ENCODE measurements at regions not wholly inside any gene's neighbourhood (a gene's known extent, or its start where the extent isn't known, plus 50 kb on each side); places are given as distances from the start of the nearest gene placed in this dataset.

- no peak overlapping the region for H3K9ac ChIP-seq (replicated peaks; ENCODE audit: extremely low read depth, insufficient read depth, low read length)
- intact Hi-C loops (cut with micrococcal nuclease), result no loop called here
- no peaks in the 10 kb centered on the region for H3K79me2 ChIP-seq (ENCODE audit: control insufficient read depth, insufficient read depth, low read length)
- CTCF ChIA-PET, result no interaction called here
- H3K9me3 ChIP-seq (replicated peaks; ENCODE audit: control insufficient read depth, insufficient read depth, low read length), result no peaks in the 10 kb centered on the region
- TF ChIP-seq JUN (IDR thresholded peaks at IDR 0.05; ENCODE audit: borderline replicate concordance, insufficient read depth, insufficient read length, low read depth), result no peak
- no peak for TF ChIP-seq GATA2 (IDR thresholded peaks at IDR 0.05; ENCODE audit: insufficient read depth, insufficient read length, low read depth, low read length)
- TF ChIP-seq POLR2A (IDR thresholded peaks at IDR 0.05; ENCODE audit: low read depth, low read length), result no peak
- no peak for TF ChIP-seq EZH2 (IDR thresholded peaks at IDR 0.05; ENCODE audit: borderline replicate concordance, low read depth, low read length, severe bottlenecking)
- no peak for TF ChIP-seq FOS (IDR thresholded peaks at IDR 0.05; ENCODE audit: borderline replicate concordance, insufficient read depth, low read length)
- H3K27me3 ChIP-seq (ENCODE audit: control insufficient read depth in 2 of 2, insufficient read depth in 2 of 2, low read length in 2 of 2), result no peaks in the 10 kb centered on the region
- H3K4me2 ChIP-seq (ENCODE audit: insufficient read depth, low read length), result no peak overlapping the region
- H3K27ac ChIP-seq (ENCODE audit: insufficient read depth, low read depth, low read length), result no peak overlapping the region
- no peaks in the 10 kb centered on the region for H3K36me3 ChIP-seq (ENCODE audit: control insufficient read depth in 2 of 2, extremely low read depth in 1 of 2, insufficient read depth in 2 of 2, low read length in 2 of 2)
- H4K20me1 ChIP-seq (replicated peaks; ENCODE audit: control insufficient read depth, extremely low read depth, insufficient read depth, low read length), result no peaks in the 10 kb centered on the region
- H2AFZ ChIP-seq (ENCODE audit: low read depth, low read length), result no peak overlapping the region
- DNase-seq (ENCODE audit: low read depth, low spot score) (no peak), FAIRE-seq (no peak)
- H3K9me1 ChIP-seq (replicated peaks; ENCODE audit: control insufficient read depth, extremely low read depth, insufficient read depth, low read length), result no peaks in the 10 kb centered on the region
- dilution Hi-C loops (cut with MboI; ENCODE audit: extremely low pct_ligation_motif_present, low sequenced_read_pairs), result no loop called here
- H3K4me1 ChIP-seq (ENCODE audit: control insufficient read depth, extremely low read depth, insufficient read depth, low read length), result no peaks in the 10 kb centered on the region
- H3K4me3 ChIP-seq (replicated peaks in 1 of 3; ENCODE audit: insufficient read depth in 1 of 3, low read depth in 1 of 3, low read length in 3 of 3), result no peak overlapping the region
- no TSS peak for BruUV-seq (replicated peaks)
- POLR2A ChIA-PET, result no interaction called here
Measured at GRCh38 chr6:103154779-103155572, 1704.7 kb downstream of the HACE1 start.

- Histone ChIP-seq H3K9me1 (replicated peaks; ENCODE audit: control insufficient read depth, extremely low read depth, insufficient read depth, low read length) (no peaks in the 10 kb centered on the region), H3K27me3 (ENCODE audit: control insufficient read depth in 2 of 2, insufficient read depth in 2 of 2, low read length in 2 of 2) (no peaks in the 10 kb centered on the region), H3K79me2 (ENCODE audit: control insufficient read depth, insufficient read depth, low read length) (no peaks in the 10 kb centered on the region), H3K27ac (ENCODE audit: insufficient read depth, low read depth, low read length) (no peak overlapping the region), H3K9me3 (replicated peaks; ENCODE audit: control insufficient read depth, insufficient read depth, low read length) (no peaks in the 10 kb centered on the region), H2AFZ (ENCODE audit: low read depth, low read length) (no peak overlapping the region), H4K20me1 (replicated peaks; ENCODE audit: control insufficient read depth, extremely low read depth, insufficient read depth, low read length) (no peaks in the 10 kb centered on the region), H3K9ac (replicated peaks; ENCODE audit: extremely low read depth, insufficient read depth, low read length) (no peak overlapping the region), H3K4me3 (replicated peaks in 1 of 3; ENCODE audit: insufficient read depth in 1 of 3, low read depth in 1 of 3, low read length in 3 of 3) (no peak overlapping the region), H3K4me2 (ENCODE audit: insufficient read depth, low read length) (no peak overlapping the region), H3K36me3 (ENCODE audit: control insufficient read depth in 2 of 2, extremely low read depth in 1 of 2, insufficient read depth in 2 of 2, low read length in 2 of 2) (no peaks in the 10 kb centered on the region), H3K4me1 (ENCODE audit: control insufficient read depth, extremely low read depth, insufficient read depth, low read length) (no peaks in the 10 kb centered on the region)
- POLR2A ChIA-PET, result no interaction called here
- dilution Hi-C loops (cut with MboI; ENCODE audit: extremely low pct_ligation_motif_present, low sequenced_read_pairs), result no loop called here
- FAIRE-seq (no peak), DNase-seq (ENCODE audit: low read depth, low spot score) (no peak)
- CTCF ChIA-PET, result no interaction called here
- no peak for TF ChIP-seq MYC (IDR thresholded peaks at IDR 0.05; ENCODE audit: low read depth, low read length)
- TF ChIP-seq CTCF (IDR thresholded peaks at IDR 0.05; ENCODE audit: extremely low read depth in 1 of 2, insufficient read depth in 1 of 2, low read depth in 1 of 2, low read length in 2 of 2), result no peak
- TF ChIP-seq GATA2 (IDR thresholded peaks at IDR 0.05; ENCODE audit: insufficient read depth, insufficient read length, low read depth, low read length), result no peak
- no peak for TF ChIP-seq POLR2A (IDR thresholded peaks at IDR 0.05; ENCODE audit: low read depth, low read length)
- no peak for TF ChIP-seq EZH2 (IDR thresholded peaks at IDR 0.05; ENCODE audit: borderline replicate concordance, low read depth, low read length, severe bottlenecking)
- no peak for TF ChIP-seq MAX (IDR thresholded peaks at IDR 0.05; ENCODE audit: insufficient read depth, insufficient read length)
- no peak for TF ChIP-seq JUN (IDR thresholded peaks at IDR 0.05; ENCODE audit: borderline replicate concordance, insufficient read depth, insufficient read length, low read depth)
- TF ChIP-seq FOS (IDR thresholded peaks at IDR 0.05; ENCODE audit: borderline replicate concordance, insufficient read depth, low read length), result no peak
- no TSS peak for BruUV-seq (replicated peaks)
- intact Hi-C loops (cut with micrococcal nuclease), result no loop called here
Measured at GRCh38 chr6:103153016-103153415, 1706.7 kb downstream of the HACE1 start.

All from endothelial cell of umbilical vein (primary cell).